GM23248 (cell line): ENCODE measurements at regions not wholly inside any gene's neighbourhood (a gene's known extent, or its start where the extent isn't known, plus 50 kb on each side); places are given as distances from the start of the nearest gene placed in this dataset.

Source experiments
- EZH2 ChIP-seq: fragments of 200-600 bp; sonication (generic); IDR thresholded peaks from 2 replicates; pipeline ENCODE4 v1.6.1; 2018; ENCODE audit warnings: antibody characterized with exemption, mild to moderate bottlenecking; ENCODE audit not compliant: insufficient read depth, poor library complexity, severe bottlenecking
- EZH2phosphoT487 ChIP-seq: fragments of 200-600 bp; sonication (generic); IDR thresholded peaks from 2 replicates; pipeline ENCODE4 v1.6.1; 2018; ENCODE audit warnings: antibody characterized with exemption, moderate library complexity, mild to moderate bottlenecking, low read depth; ENCODE audit not compliant: insufficient read depth

- TF ChIP-seq EZH2 (no peak), EZH2phosphoT487 (no peak)
These were observed 470.3 kb upstream of the FRG2C start for GRCh38 chr3:75193797-75194196.
